Tibial nerve (tissue), 4 donors: ENCODE measurements at regions not wholly inside any gene's neighbourhood (a gene's known extent, or its start where the extent isn't known, plus 50 kb on each side); places are given as distances from the start of the nearest gene placed in this dataset.

Source experiments
- CTCF ChIP-seq, 5 experiments: fragments of 200-600 bp in 3 of 5; fragments of 450-650 bp in 2 of 5; sonication (generic) in 3 of 5; IDR thresholded peaks; one replicate each; pipeline ENCODE4 v1.5.1; 2016 to 2019; ENCODE audit warnings: antibody characterized with exemption in 5 of 5, mild to moderate bottlenecking in 3 of 5, moderate library complexity in 2 of 5
- EP300 ChIP-seq, 2 donors: sonication (generic); formaldehyde crosslinking; IDR thresholded peaks; one replicate each; pipeline ENCODE4 v1.6.1; 2017; ENCODE audit warnings: antibody characterized with exemption in 2 of 2, mild to moderate bottlenecking in 1 of 2

DNA sequence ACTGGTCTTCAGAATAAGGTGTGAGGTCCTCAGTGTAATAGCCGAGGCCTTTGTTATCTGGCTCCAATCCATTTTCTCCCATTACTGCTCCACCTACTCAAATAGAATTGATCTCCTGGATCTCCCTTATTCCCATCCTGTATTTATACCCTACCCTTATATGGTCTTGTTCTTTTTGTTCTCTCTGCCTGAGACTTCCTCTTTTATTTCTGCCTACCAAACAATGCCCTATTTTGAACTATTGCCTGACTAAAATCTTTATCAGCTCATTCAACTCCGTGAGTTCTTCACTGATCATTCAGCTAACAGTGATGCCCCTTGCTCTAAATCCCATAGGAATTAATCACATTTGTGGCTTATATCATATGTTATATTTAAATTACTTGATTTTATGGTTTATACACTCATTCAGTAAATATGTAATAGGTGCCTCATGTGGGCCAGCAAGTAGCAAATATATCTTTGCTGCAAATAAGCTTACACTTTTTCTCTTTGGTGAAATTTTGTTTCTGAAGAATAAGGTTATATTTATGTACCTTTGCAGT, 417.5 kb upstream of the MEF2C start:
- TF ChIP-seq CTCF (IDR thresholded peaks at IDR 0.05) (no peak), EP300 (IDR thresholded peaks at IDR 0.05) (no peak)
